NCI-H1417 (cell line): ENCODE measurements at regions not wholly inside any gene's neighbourhood (a gene's known extent, or its start where the extent isn't known, plus 50 kb on each side); places are given as distances from the start of the nearest gene placed in this dataset.
"Not testable (repeated sequence)": the region's sequence is repeated elsewhere in the genome, so short reads cannot be mapped to it uniquely, and the experiment has no call there.

ENCODE experiments used
- DNase-seq, 3 experiments: peaks; one replicate each; lab custom pipeline; 2025; lab: John Stamatoyannopoulos, UW

GRCh38 chr7:24134535-24134934 is 149.5 kb upstream of the NPY start:
- no peak for DNase-seq

DNA sequence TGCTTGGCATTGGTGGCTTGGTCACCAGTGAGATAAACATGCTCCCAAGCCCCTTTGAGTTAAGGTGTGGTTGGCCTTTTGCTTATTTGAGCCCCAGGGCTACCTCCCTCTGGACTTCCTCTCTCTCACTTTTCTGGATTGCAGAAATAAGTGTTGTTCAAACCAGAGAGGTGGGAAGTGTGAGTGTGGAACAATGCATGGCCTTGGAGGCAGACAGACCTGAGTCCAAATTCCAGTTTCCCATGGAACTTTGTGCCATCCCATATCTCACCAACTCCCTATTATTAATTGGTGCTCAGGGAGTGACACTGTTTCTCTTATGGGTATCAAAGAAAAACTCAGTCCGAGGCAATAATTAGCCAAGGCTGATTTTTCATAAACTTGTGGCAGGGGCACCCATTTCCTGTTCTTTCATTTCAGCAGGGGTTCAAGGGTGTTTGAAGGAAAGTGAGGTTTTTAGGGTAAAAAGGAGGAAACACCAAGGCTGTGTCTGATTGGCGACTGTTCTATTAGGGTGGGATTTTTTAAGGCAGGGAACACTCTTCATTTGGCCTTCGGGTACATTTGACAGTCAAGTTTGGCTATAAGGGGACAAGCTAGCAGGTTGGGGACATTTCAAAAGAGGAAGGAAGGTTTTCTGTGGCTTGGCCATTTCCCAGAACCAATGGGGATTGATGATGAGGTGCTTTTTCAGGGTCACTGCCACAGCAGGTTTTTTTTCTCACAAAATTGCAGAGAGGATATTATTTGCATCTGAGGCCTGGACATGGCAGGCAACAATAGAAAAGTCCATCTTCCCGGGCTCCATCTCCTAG is 148.8 kb upstream of the NPY start:
- no peak for DNase-seq

- DNase-seq = no peak
Measured at GRCh38 chr7:24137338-24137737, 146.7 kb upstream of the NPY start.

DNA sequence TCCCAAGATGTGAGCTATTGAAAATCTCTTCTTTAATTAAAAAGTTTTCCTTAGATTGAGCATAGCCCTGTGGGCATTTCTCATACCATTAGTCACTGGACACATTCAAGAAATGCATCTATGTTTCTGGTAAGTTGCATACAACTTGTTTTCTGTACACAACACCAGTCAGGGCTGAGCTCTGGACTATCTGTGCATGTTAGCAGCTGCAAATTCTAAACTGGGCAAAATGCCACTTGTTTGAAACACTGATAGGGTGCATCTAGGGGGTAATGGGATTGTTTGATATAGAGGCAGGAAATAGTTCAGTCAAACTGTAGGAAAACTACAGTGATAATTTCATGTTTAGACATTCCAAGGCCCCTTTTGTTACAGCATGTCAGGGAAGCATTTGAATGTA is 145.6 kb upstream of the NPY start:
- no peak for DNase-seq

- DNase-seq = no peak
Measured at GRCh38 chr7:24140001-24140400, 144.0 kb upstream of the NPY start.

DNA sequence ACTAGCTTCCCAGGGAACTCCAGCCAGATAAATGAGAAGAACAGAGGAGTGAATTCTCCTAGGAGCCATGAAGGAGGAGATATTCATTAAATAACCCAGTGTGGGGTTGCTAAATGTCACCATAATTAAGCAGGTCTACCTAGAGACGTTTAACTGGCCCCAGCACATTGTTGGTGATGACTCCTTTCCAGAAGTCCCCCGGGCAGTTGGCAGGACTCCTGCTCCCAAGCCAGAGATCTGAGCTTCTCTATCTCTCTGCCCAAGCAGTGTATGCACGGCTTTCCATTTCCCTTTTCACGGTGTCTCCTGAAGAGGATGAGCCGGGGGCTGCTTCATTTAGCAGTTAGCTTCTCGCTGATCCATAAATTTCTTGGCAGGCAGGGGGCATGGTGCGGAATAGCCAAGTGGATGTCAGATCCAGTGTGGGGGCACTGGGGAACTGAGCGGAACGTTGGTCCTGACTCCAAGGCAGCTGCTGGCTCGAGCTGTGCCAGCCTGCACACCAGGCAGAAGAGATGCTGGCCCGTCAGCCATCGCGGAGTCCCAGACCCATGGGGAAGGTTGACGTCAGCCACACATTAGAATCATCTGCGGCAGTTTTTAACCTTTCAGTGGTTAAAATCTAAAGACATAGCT is 142.0 kb upstream of the NPY start:
- no peak for DNase-seq

DNA sequence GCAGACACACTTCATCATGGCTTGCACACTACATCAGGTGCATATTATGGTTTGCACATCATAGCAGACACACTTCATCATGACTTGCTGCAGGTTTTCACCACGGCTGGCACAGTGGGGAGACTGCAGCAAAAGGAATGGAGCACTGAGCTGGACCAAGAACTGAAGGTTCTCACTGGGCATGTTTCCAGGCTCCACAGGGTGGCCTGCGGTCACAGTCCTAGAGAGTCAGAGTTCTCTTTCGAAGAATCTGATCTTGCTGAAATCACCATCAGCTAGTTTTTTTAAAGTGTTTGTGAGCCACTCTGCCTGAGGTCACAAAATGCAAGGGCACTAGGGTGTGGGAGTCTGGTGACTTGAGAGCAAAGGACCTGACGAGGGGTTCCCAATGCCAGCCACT is 140.4 kb upstream of the NPY start:
- no peak for DNase-seq

DNA sequence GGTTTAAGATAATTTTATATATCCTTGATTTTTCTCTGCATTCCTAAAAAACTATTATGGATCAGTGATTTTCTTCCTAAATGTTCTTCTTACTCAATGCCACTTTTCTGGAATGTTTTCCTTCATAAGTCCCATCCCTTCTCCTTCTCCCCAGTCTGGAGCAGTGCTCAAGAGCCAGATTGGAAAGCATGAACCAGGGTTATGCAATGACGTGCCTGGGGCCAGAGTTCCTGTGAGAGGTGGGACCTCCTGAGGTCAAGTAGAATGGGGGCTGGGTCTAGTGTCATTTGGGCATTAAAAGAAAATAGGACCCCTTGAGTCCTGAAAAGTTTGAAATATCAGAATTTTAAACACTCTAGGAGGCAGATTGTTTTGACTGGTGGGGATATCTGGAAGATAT is 132.0 kb upstream of the NPY start:
- DNase-seq = no peak

DNA sequence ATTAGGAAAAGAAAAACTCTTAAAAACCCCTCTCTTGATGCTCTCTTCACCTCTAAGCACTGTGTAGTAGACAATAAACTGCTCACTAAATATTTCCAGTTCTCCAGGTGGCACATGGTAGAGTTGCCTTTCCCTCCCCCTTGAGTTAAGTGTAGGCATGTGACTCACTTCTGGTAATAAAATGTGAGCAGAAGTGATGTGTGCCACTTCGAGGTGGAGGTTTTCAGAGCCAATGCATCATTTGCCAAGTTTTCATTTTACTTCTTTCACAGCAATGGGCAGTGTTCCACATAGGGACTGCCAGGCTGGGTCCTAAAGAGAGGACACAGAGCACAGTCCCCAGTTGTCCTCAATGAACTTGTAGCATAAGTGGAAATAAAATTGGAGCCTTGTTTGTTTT is 131.6 kb upstream of the NPY start:
- DNase-seq = no peak

- DNase-seq = peak in 1 of 3 experiments; percentile 13
Measured at GRCh38 chr7:24152877-24153472, 131.0 kb upstream of the NPY start.

GRCh38 chr7:24157666-24158065 is 126.3 kb upstream of the NPY start:
- no peak for DNase-seq

- DNase-seq = peak in 1 of 3 experiments; percentile 21
Measured at GRCh38 chr7:24158975-24159374, 125.0 kb upstream of the NPY start.

DNA sequence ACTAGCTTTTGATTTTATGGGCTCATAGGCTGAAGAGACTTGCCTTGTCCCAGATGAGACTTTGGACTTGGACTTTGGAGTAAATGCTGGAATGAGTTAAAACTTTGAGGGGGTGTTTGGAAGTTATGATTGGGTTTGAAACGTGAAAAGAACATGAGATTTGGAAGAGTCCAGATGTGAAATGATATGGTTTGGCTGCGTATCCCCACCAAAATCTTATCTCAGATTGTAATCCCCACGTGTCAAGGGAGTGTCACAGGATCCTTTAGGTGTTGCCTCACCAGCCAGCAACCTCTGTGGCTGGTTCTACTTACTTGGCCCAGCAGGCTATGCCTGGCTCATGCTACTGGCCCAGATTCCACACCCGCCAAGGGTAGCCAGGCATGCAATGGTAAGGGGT is 119.6 kb upstream of the NPY start:
- no peak for DNase-seq

DNA sequence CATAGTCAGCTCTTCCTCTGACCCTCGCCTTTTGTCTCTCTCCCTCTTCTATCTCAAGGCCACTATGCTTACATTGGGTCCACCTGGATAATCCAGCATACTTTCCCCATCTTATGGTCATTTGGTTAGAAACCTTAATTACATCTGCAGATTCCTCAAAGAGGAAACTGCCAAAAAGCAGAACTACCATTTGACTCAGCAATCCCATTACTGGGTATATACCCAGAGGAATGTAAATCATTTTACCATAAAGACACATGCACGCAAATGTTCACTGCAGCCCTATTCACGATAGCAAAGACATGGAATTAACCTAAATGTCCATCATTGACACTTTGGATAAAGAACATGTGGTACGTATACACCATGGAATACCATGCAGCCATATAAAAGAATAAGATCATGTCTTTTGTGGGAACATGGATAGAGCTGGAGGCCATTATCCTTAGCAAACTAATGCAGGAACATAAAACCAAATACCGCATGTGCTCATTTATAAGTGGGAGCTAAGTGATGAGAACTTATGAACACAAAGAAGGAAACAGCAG is 114.8 kb upstream of the NPY start:
- DNase-seq = no peak

GRCh38 chr7:24171951-24172350 is 112.0 kb upstream of the NPY start:
- DNase-seq = not testable (repeated sequence)

DNA sequence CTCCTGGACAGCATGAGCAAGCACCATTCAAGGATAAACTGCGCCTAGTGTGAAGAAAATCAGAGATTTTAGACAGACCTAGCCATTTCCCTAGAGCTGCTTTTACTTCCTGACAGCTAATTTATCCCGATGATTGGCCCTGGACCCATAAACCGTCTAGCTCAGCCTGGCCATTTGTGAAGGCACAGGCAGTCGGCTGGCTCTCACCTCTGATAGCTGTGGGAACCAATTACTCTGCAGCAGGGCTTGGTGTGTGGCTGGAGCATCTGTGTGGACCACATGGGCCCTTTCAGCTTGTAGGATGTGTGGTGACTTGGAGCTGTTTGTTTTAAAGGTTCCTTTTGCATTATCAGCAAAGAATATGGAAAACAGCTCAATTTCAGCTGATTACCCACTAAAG is 111.1 kb upstream of the NPY start:
- peak in 1 of 3 experiments; percentile 27 for DNase-seq

GRCh38 chr7:24175603-24176002 is 108.4 kb upstream of the NPY start:
- DNase-seq = no peak

DNA sequence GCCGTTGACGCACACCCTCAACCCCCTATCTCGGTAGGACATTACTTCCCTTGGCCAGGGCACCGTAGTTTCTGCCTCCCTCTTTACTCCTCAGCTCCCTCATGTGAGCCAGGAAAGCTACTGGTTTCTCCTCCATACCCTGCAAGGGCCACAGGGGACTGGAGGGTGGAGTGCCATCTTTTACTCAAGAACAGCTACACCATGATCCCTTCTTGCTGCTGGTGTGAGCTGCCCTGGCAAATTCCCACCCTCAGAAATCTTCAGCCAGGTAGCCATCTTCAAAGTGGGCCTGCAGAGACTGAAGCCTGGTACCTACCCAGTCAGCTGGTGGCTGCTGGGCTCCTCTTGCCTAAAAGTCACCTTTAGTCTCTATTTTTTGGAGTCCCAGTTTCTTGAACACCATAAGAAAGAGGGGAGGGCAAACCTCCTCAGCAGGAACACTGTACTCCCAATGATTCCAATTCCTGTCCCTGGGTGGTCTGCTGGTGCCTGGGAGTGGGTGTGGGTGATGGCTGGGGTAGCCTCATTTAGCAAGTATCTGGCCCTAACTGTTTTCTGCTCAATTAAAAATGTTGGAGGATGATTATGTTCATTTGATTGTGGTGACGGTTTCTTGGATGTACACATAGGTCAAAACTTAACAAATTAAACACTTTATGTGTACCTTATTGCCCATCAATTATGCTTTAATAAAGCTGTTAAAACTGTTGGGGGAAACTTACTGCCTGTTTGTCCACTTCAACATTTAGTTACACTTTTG is 105.0 kb upstream of the NPY start:
- DNase-seq = no peak

GRCh38 chr7:24191362-24191761 is 92.6 kb upstream of the NPY start:
- no peak for DNase-seq

GRCh38 chr7:24192053-24192452 is 91.9 kb upstream of the NPY start:
- DNase-seq = no peak

- no peak for DNase-seq
Measured at GRCh38 chr7:24192691-24193090, 91.3 kb upstream of the NPY start.

- no peak for DNase-seq
Measured at GRCh38 chr7:24197852-24198251, 86.1 kb upstream of the NPY start.
